ENCODE measurements at regions not wholly inside any gene's neighbourhood (a gene's known extent, or its start where the extent isn't known, plus 50 kb on each side); places are given as distances from the start of the nearest gene placed in this dataset.

GRCh38 chr11:123360267-123360936 lies 69.7 kb upstream of the GRAMD1B start:
- no peak for DNase-seq (ENCODE audit: low read depth)

DNA sequence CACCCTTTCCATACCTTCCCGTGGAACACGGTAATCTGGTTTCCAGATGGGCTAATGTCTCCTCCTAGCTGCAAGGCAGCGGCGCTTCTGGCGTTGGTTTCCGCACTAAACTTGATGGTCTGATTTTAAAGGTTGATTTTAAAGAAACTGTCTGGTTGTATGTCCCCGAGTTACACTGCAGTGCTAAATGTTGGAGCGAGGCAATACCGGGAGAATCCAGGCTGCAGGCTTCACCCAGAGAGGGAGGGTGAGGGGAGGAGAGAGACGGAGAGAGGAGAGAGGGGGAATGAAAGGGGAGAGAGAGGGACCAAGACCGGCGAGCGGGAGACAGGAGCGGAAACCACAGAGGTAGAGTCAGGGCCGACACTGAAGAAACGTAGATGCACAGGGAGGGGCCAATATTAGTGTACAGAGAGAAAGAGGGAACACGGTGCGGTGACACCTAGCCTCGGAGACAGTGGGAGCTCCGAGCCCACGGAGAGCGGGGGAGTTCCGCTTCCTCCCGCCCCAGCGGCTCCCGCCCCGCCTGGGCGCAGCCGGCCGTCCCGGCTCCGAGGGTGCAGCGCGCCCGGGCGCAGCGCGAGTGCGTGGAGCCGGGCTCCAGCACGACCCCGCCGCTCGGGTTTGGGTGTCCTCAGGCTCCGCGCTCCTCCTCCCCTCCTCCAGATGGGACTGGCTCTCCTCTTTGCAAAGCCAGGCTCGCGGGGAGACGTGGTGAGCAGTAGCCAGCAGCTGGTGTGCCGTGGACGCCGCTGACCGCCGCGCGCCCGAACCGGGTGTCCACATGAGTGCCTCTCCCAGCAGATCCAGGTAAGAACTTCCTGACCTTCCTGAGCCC lies 71.9 kb upstream of the GRAMD1B start:
- no peak for TF ChIP-seq CTCF (IDR thresholded peaks at IDR 0.05; ENCODE audit: insufficient read depth, low read depth, low read length, missing control alignments)
- DNase-seq (ENCODE audit: low read depth) = peak; percentile 16
- peak overlapping the region; percentile 4 for H3K4me3 ChIP-seq (ENCODE audit: low read length)

More at GRCh38 chr11:123360267-123360936, 69.7 kb upstream of the GRAMD1B start:
- no peak overlapping the region for H3K4me3 ChIP-seq (ENCODE audit: low read length)
- no peak for TF ChIP-seq CTCF (IDR thresholded peaks at IDR 0.05; ENCODE audit: insufficient read depth, low read depth, low read length, missing control alignments)

DNA sequence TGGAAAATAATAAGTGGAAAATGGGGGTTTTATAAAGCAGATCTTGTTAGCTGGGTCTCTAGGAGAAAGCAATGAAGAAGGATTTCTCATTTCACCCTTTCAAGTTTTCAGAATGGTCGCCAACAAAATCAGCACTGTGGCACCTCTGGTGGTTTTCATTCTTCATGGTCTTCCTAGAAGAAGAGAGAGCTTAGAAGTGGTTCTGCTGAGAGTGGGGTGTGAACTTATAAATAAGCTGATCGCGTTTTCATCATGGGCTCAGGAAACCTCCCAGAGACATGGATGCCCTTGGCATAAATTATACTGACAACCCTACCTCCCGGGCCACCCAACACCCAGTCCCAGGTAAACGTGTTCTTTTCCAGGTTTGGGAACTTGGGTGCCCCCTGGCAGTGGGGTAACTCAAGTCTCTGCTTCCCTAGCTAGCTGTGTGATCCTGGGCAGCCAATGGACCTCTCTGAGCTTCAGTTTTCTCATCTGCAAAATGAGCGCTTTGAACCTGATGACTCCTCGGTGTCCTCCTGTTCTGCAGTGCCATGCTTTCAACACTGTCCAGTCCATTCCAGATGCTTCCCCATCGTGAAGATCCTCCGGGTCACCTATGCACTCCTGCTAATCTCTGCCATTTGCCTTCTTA lies 72.6 kb upstream of the GRAMD1B start:
- DNase-seq (ENCODE audit: low read depth) = no peak
- TF ChIP-seq CTCF (IDR thresholded peaks at IDR 0.05; ENCODE audit: insufficient read depth, low read depth, low read length, missing control alignments) = no peak
- H3K4me3 ChIP-seq (ENCODE audit: low read length) = no peak overlapping the region

DNA sequence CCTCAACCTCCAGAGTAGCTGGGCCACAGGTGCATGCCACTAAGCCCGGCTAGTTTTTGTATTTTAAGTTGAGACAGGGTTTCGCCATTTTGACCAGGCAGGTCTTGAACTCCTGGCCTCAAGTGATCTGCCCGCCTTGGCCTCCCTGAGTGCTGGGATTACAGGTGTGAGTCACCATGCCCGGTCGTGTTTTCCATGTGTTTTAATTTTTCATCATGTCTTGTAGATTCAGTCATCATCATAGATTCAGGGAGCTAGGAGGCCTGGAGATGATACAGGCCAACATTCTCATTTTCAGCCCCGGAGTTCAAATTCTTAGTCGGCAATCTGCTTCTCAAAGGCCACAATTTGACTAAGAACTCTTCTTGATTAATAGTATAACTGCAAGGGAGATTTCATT lies 73.5 kb upstream of the GRAMD1B start:
- no peak for TF ChIP-seq CTCF (IDR thresholded peaks at IDR 0.05; ENCODE audit: insufficient read depth, low read depth, low read length, missing control alignments)
- DNase-seq (ENCODE audit: low read depth) = no peak
- no peak overlapping the region for H3K4me3 ChIP-seq (ENCODE audit: low read length)

- H3K4me3 ChIP-seq (ENCODE audit: low read length) = no peak overlapping the region
- no peak for TF ChIP-seq CTCF (IDR thresholded peaks at IDR 0.05; ENCODE audit: insufficient read depth, low read depth, low read length, missing control alignments)
- no peak for DNase-seq (ENCODE audit: low read depth)
These were observed 75.6 kb upstream of the GRAMD1B start for GRCh38 chr11:123354371-123354975.

DNA sequence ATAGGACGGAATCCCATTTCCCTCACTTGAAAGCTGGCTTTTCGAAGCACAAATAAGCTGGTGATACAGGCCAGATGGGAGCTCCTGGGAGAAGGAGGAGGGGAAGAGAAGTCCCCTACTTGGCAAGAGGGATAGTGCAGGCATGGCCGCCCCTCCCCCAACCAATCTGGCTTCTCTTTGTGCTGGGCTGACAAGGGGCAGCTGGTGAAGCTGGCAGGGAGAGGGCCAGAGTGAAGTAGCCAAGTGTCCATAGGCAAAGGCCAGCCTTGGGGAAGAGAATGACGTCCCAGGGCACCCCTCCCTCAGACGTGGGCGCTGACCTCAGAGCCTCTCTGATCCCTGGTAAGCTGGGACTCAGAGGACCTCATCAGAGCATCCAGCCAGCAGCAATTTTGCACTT lies 78.7 kb upstream of the GRAMD1B start:
- no peak for TF ChIP-seq CTCF (IDR thresholded peaks at IDR 0.05; ENCODE audit: insufficient read depth, low read depth, low read length, missing control alignments)
- no peak for DNase-seq (ENCODE audit: low read depth)

More for the DNA sequence above, 78.7 kb upstream of the GRAMD1B start:
- no peak overlapping the region for H3K4me3 ChIP-seq (ENCODE audit: low read length)

Data from epithelial cell of esophagus (primary cell).